T-cell (primary cell): ENCODE measurements at regions not wholly inside any gene's neighbourhood (a gene's known extent, or its start where the extent isn't known, plus 50 kb on each side); places are given as distances from the start of the nearest gene placed in this dataset.

Source experiments
- ATAC-seq, 4 experiments: fragments of 200-7000 bp in 3 of 4; fragments of 150-1000 bp in 1 of 4; cut with Tn5 transposase; replicated peaks in 1 of 4; 1 replicate in 3 of 4; 2 replicates in 1 of 4; pipeline ENCODE4 v1.10.0; 2021; ENCODE audit warnings: moderate library complexity in 3 of 4, mild to moderate bottlenecking in 2 of 4, moderate number of reproducible peaks in 1 of 4
- CTCF ChIA-PET, 2 donors: fragments of 300-600 bp; sonication (Branson Sonifier 250); formaldehyde crosslinking; loops; one replicate each; lab custom pipeline; 2022; ENCODE audit warnings: antibody characterized with exemption in 2 of 2; lab: Charles Lee
- POLR2A ChIA-PET, 2 donors: fragments of 300-600 bp; sonication (Branson Sonifier 250); formaldehyde crosslinking; loops; one replicate each; lab custom pipeline; 2022; ENCODE audit warnings: antibody characterized with exemption in 2 of 2; lab: Charles Lee
- DNase-seq, 35 experiments: peaks; one replicate each; pipeline versions ENCODE4 v3.0.0 to v3.0.0-alpha.2; 2013 to 2023
- H3K27ac ChIP-seq: one replicate; pipeline ENCODE4 v1.5.1; 2013; ENCODE audit warnings: low read length
- H3K27me3 ChIP-seq, 2 experiments: replicated peaks in 1 of 2; 1 replicate in 1 of 2; 2 replicates in 1 of 2; pipeline versions ENCODE4 v1.6.1 to v1.7.0; 2013; ENCODE audit warnings: low read length in 1 of 2, mixed read lengths in 1 of 2; ENCODE audit not compliant: control insufficient read depth in 2 of 2, insufficient read depth in 2 of 2; ENCODE audit errors: extremely low read depth in 1 of 2
- H3K36me3 ChIP-seq, 2 donors: 1 replicate in 1 of 2; 2 replicates in 1 of 2; pipeline versions ENCODE4 v1.6.1 to v1.7.0; 2013; ENCODE audit warnings: low read length in 1 of 2; ENCODE audit not compliant: control insufficient read depth in 2 of 2, insufficient read depth in 1 of 2; ENCODE audit errors: extremely low read depth in 1 of 2
- H3K4me1 ChIP-seq, 2 experiments: 1 replicate in 1 of 2; 2 replicates in 1 of 2; pipeline versions ENCODE4 v1.6.1 to v1.7.0; 2013; ENCODE audit warnings: low read length in 2 of 2, mixed read lengths in 1 of 2; ENCODE audit not compliant: insufficient read depth in 2 of 2, control insufficient read depth in 1 of 2; ENCODE audit errors: extremely low read depth in 1 of 2
- H3K4me3 ChIP-seq, 2 donors: 1 replicate in 1 of 2; 2 replicates in 1 of 2; pipeline versions ENCODE4 v1.5.1 to v1.7.0; 2013; ENCODE audit warnings: mild to moderate bottlenecking in 2 of 2, low read length in 1 of 2, moderate library complexity in 1 of 2; ENCODE audit not compliant: control insufficient read depth in 1 of 2; ENCODE audit errors: extremely low read depth in 1 of 2
- H3K9me3 ChIP-seq: 2 replicates; pipeline ENCODE4 v1.7.0; 2013
- H3K27ac Mint-ChIP-seq, 2 donors: one replicate each; pipeline ENCODE4 v1.8.0; 2020 to 2021; ENCODE audit warnings: mild to moderate bottlenecking in 2 of 2, mixed read lengths in 2 of 2
- H3K27me3 Mint-ChIP-seq, 2 donors: one replicate each; pipeline ENCODE4 v1.8.0; 2021 to 2022; ENCODE audit warnings: mixed read lengths in 2 of 2
- H3K36me3 Mint-ChIP-seq: one replicate; pipeline ENCODE4 v1.8.0; 2021; ENCODE audit warnings: mixed read lengths
- H3K4me1 Mint-ChIP-seq, 3 donors: one replicate each; pipeline ENCODE4 v1.8.0; 2020 to 2022; ENCODE audit warnings: mixed read lengths in 3 of 3, mild to moderate bottlenecking in 1 of 3
- H3K4me3 Mint-ChIP-seq, 3 donors: one replicate each; pipeline ENCODE4 v1.8.0; 2020 to 2022; ENCODE audit warnings: mild to moderate bottlenecking in 3 of 3, mixed read lengths in 3 of 3, moderate library complexity in 3 of 3
- H3K9me3 Mint-ChIP-seq, 3 donors: one replicate each; pipeline ENCODE4 v1.8.0; 2020 to 2022; ENCODE audit warnings: mixed read lengths in 3 of 3
- WGBS: methylation state at CpG from one replicate; pipeline ENCODE4 v1.1.5; 2013; ENCODE audit warnings: missing lambda C conversion rate; ENCODE audit not compliant: insufficient coverage; 5-methylcytosine and 5-hydroxymethylcytosine counted together

DNA sequence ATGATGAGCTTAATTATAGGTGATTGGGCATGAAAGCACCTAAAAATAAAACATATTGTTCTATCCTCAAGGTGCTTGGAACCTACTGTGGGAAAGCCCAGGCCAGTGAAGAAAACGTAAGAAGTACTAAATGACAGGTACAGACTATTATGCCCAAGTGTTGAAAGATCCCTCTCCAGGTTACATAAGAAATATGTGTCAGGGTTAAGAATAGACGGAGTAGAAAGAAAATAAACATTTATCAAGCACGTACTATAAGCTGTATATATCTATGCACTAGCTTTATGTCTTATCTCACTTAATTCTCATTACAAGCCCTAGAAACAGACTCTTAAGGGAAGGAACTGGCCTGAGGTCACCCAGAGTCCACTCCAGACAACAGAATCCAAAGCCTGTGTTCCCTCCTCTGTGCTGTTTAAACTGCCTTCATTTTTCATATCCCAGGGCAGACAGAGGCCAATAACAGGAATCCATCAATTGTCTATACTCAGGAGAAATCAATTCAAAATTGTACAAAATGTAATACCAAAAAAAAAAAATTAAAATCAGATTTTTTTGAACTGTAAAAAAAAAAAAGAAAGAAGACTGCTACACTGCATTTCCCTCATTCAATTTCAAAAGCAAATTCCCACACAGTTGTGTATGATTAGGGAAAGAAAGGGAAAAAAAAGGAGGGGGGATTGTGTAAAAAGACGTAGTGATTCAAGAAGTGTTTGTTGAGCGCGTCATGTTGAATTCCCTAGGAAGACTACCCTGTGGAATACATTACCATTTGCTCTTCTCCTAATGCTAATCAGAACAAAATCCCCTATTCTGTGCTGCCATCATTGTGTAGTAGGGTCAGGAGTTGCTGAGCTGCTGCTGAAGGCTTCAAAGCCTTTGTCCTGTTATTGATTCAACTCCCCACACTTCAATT lies 156.3 kb downstream of the IRS1 start:
- Histone ChIP-seq H3K36me3 (no peaks in the 10 kb centered on the region), H3K4me3 (no peak overlapping the region), H3K9me3 (no peaks in the 10 kb centered on the region), H3K4me1 (no peaks in the 10 kb centered on the region), H3K27me3 (peaks cover 0 to 5% of the 10 kb centered on the region in 2 experiments), H3K27ac (no peak overlapping the region)
- Mint-ChIP-seq H3K9me3 (peaks cover 0 to 10% (median 7%) of the 10 kb centered on the region in 3 donors), H3K27me3 (no peaks in the 10 kb centered on the region), H3K4me3 (no peak overlapping the region), H3K27ac (no peak overlapping the region), H3K4me1 (no peaks in the 10 kb centered on the region), H3K36me3 (no peaks in the 10 kb centered on the region)
- DNase-seq (no peak), ATAC-seq (no peak)
- WGBS, result 40% methylated on average over 1 of the region's 6 CpGs
- ChIA-PET POLR2A (no interaction called here), CTCF (interaction anchor here in 1 of 2 donors (0.5 kb wide), 1 partner anchor 11 kb away, joined by 3 read pairs; no protein-coding TSS in a partner anchor)

DNA sequence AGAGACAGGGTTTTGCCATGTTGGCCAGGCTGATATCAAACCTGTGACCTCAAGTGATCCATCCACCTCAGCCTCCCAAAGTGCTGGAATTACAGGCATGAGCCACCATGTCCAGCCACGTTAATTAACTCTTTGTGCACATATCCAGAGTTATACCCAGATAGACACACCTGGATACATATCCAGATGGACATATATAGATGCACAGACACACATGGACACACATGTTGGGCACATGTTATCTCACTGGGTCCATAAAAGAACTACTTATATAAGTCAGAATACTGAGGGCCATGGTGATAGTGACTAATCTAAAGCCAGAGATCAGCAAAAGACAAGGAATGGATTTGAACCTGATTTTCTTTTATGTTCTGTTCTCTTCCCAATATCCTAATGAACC lies 158.6 kb downstream of the IRS1 start:
- H3K9me3 ChIP-seq, result no peaks in the 10 kb centered on the region
- H3K27me3 Mint-ChIP-seq, result no peaks in the 10 kb centered on the region
- DNase-seq, result no peak
- H3K27ac ChIP-seq, result no peak overlapping the region
- ATAC-seq, result no peak
- no peaks in the 10 kb centered on the region for H3K36me3 Mint-ChIP-seq
- no peaks in the 10 kb centered on the region for H3K4me1 Mint-ChIP-seq
- no peak overlapping the region for H3K4me3 ChIP-seq
- no peak overlapping the region for H3K4me3 Mint-ChIP-seq
- ChIA-PET POLR2A (no interaction called here), CTCF (no interaction called here)
- peaks cover 0 to 5% of the 10 kb centered on the region in 2 experiments for H3K27me3 ChIP-seq
- 56% methylated on average over 1 of the region's 1 CpG for WGBS
- peaks cover 0 to 10% (median 7%) of the 10 kb centered on the region in 3 donors for H3K9me3 Mint-ChIP-seq
- no peaks in the 10 kb centered on the region for H3K4me1 ChIP-seq
- H3K27ac Mint-ChIP-seq, result no peak overlapping the region
- no peaks in the 10 kb centered on the region for H3K36me3 ChIP-seq

DNA sequence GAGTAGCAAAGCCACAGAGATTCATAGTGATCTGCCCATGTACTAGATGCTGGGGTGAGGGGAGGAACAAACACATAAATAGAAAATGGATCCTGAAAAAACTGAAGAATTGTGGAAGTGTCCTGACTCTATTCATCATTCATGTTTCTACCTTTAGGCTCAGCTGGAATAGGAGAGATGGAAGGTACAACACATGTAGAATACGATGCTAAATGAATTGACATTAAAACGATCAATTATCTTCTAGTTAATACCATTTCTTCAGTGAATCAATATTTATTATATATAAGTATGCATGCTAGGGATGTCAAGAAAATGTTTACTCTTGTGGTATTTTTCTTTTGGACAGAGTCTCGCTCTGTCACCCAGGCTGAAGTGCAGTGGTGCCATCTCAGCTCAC lies 159.1 kb downstream of the IRS1 start:
- DNase-seq (no peak), ATAC-seq (no peak)
- no CpG with 5 or more reads among the region's 3 CpGs for WGBS
- Histone ChIP-seq H3K27me3 (peaks cover 0 to 5% of the 10 kb centered on the region in 2 experiments), H3K27ac (no peak overlapping the region), H3K4me3 (no peak overlapping the region), H3K9me3 (no peaks in the 10 kb centered on the region), H3K4me1 (no peaks in the 10 kb centered on the region), H3K36me3 (no peaks in the 10 kb centered on the region)
- H3K27ac Mint-ChIP-seq, result no peak overlapping the region
- peaks cover 0 to 10% (median 7%) of the 10 kb centered on the region in 3 donors for H3K9me3 Mint-ChIP-seq
- POLR2A ChIA-PET, result no interaction called here
- no peaks in the 10 kb centered on the region for H3K36me3 Mint-ChIP-seq
- no peak overlapping the region for H3K4me3 Mint-ChIP-seq
- CTCF ChIA-PET, result no interaction called here
- H3K27me3 Mint-ChIP-seq, result no peaks in the 10 kb centered on the region
- H3K4me1 Mint-ChIP-seq, result no peaks in the 10 kb centered on the region

DNA sequence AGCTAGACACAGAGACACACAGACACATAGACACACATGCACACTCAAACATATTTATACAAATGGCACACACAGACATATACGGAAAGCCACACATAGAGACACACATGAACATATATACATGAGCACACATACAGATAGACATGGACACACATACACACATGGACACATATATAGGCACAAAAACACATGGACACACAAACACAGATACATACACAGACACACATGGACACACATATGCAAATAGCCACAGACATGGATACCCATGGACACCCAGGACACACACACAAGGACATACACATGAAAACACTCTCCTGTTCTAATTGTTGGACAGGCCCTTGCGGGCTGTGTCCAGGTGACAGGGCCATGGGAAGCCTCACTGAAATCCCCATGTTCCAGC lies 160.1 kb downstream of the IRS1 start:
- no peaks in the 10 kb centered on the region for H3K9me3 ChIP-seq
- CTCF ChIA-PET, result interaction anchor here in 1 of 2 donors (0.6 kb wide), 1 partner anchor 408 kb away, joined by 4 read pairs; no protein-coding TSS in a partner anchor
- WGBS, result 96% methylated on average over 2 of the region's 2 CpGs
- H3K27me3 ChIP-seq, result peaks cover 0 to 5% of the 10 kb centered on the region in 2 experiments
- H3K27me3 Mint-ChIP-seq, result no peaks in the 10 kb centered on the region
- H3K4me1 Mint-ChIP-seq, result no peaks in the 10 kb centered on the region
- no peak for DNase-seq
- H3K27ac Mint-ChIP-seq, result no peak overlapping the region
- no peak for ATAC-seq
- H3K36me3 Mint-ChIP-seq, result no peaks in the 10 kb centered on the region
- POLR2A ChIA-PET, result no interaction called here
- no peak overlapping the region for H3K27ac ChIP-seq
- no peak overlapping the region for H3K4me3 ChIP-seq
- H3K9me3 Mint-ChIP-seq, result peaks cover 0 to 10% (median 7%) of the 10 kb centered on the region in 3 donors
- no peak overlapping the region for H3K4me3 Mint-ChIP-seq
- H3K4me1 ChIP-seq, result no peaks in the 10 kb centered on the region
- no peaks in the 10 kb centered on the region for H3K36me3 ChIP-seq

DNA sequence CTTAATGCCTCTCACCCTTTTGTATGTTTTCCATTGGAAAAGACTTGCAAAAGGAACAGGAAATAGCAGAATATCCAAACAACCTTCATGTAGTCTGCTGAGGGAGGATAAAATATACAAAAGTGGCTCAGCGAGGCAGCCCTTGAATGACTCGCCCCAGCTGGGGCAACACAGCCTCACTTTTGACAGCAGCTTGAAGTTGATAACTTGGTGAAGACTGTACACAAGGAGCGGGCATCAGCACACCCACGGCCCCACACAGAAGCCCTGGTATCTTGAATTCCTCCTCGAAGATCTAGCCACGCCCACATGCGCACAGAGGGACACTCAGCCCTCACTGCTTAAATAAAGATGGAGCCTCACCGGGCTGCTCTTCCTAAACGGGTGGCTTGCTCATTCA lies 161.0 kb downstream of the IRS1 start:
- no peak overlapping the region for H3K27ac ChIP-seq
- Mint-ChIP-seq H3K36me3 (no peaks in the 10 kb centered on the region), H3K27ac (no peak overlapping the region), H3K4me1 (no peaks in the 10 kb centered on the region), H3K9me3 (peaks cover 0 to 10% (median 7%) of the 10 kb centered on the region in 3 donors), H3K4me3 (no peak overlapping the region), H3K27me3 (no peaks in the 10 kb centered on the region)
- 83% methylated on average over 9 of the region's 9 CpGs for WGBS
- ChIA-PET POLR2A (no interaction called here), CTCF (no interaction called here)
- no peak overlapping the region for H3K4me3 ChIP-seq
- no peaks in the 10 kb centered on the region for H3K9me3 ChIP-seq
- no peaks in the 10 kb centered on the region for H3K36me3 ChIP-seq
- H3K4me1 ChIP-seq, result no peaks in the 10 kb centered on the region
- peaks cover 0 to 5% of the 10 kb centered on the region in 2 experiments for H3K27me3 ChIP-seq
- DNase-seq, result no peak
- ATAC-seq, result no peak

DNA sequence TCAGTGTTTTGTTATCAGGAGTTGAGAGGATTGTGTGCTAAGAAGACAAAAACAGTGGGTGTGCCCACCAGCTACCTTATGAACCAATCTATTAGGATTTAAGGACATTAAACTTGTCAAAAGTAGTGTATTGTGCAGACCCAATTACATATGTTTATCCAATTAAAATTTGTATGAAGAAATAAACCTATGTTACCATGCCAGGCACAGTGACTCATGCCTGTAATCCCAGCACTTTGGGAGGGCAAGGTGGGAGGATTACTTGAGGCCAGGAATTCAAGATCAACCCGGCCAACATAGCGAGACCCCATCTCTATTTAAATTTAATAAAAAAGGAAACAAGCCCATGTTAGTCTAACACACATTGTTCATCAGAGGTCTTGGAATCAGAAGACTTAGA lies 162.2 kb downstream of the IRS1 start:
- H3K4me3 ChIP-seq, result no peak overlapping the region
- H3K36me3 ChIP-seq, result no peaks in the 10 kb centered on the region
- DNase-seq, result no peak
- ChIA-PET POLR2A (no interaction called here), CTCF (no interaction called here)
- no peak for ATAC-seq
- Mint-ChIP-seq H3K4me3 (no peak overlapping the region), H3K27me3 (no peaks in the 10 kb centered on the region), H3K36me3 (no peaks in the 10 kb centered on the region), H3K9me3 (peaks cover 0 to 10% (median 7%) of the 10 kb centered on the region in 3 donors), H3K27ac (no peak overlapping the region), H3K4me1 (no peaks in the 10 kb centered on the region)
- H3K27ac ChIP-seq, result no peak overlapping the region
- no peaks in the 10 kb centered on the region for H3K4me1 ChIP-seq
- H3K9me3 ChIP-seq, result no peaks in the 10 kb centered on the region
- WGBS, result no CpG with 5 or more reads among the region's 2 CpGs
- peaks cover 0 to 5% of the 10 kb centered on the region in 2 experiments for H3K27me3 ChIP-seq
